ENCODE measurements at regions not wholly inside any gene's neighbourhood (a gene's known extent, or its start where the extent isn't known, plus 50 kb on each side); places are given as distances from the start of the nearest gene placed in this dataset.

DNA sequence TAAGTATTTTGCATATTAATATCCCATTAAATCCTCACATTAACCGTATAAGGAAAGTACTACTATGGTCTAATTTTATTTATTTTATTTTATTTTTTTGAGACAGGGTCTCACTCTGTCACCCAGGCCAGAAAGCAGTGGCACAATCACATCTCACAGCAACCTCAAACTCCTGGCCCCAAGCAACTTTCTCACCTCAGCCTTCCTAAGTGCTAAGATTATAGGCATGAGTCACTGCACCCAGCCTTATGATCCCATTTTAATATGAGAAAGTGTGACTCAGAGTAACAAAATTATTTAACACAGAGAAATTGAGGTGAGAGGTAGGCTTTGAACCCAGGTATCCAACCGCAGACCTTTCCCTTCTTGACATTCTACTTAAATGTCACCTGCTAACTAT is 330.0 kb upstream of the POU3F3 start:
- TF ChIP-seq CTCF (IDR thresholded peaks at IDR 0.05; ENCODE audit: low read depth, low read length, missing control alignments), result no peak
- DNase-seq (ENCODE audit: low read depth), result no peak
- in situ Hi-C loops (cut with HindIII; ENCODE audit: low sequenced_read_pairs), result no loop called here
- H3K4me3 ChIP-seq (ENCODE audit: low read depth, low read length), result no peak overlapping the region

GRCh38 chr2:104528101-104528500 is 325.8 kb upstream of the POU3F3 start:
- DNase-seq (ENCODE audit: low read depth), result no peak
- TF ChIP-seq CTCF (IDR thresholded peaks at IDR 0.05; ENCODE audit: low read depth, low read length, missing control alignments), result no peak
- in situ Hi-C loops (cut with HindIII; ENCODE audit: low sequenced_read_pairs), result no loop called here
- H3K4me3 ChIP-seq (ENCODE audit: low read depth, low read length), result no peak overlapping the region

DNA sequence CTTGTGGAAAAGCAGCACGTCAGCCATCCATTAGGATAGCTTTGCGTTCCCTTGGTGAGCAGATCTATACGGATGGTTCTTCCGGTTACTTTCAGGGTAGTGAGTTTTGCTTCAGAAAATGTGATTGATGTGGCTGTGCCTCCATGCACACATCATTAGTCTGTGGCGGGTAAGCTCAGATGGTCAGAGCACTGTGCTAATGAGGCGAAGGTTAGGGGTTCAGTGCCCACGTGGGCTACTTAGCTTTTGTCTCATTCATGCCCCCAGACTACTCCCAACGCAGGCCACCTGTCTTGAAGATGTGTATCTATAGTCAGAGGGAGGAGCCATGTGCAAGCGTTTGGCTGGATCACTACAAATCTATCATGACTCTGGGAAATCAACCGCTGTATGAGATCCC is 322.8 kb upstream of the POU3F3 start:
- no peak overlapping the region for H3K4me3 ChIP-seq (ENCODE audit: low read depth, low read length)
- no peak for DNase-seq (ENCODE audit: low read depth)
- in situ Hi-C loops (cut with HindIII; ENCODE audit: low sequenced_read_pairs), result no loop called here
- no peak for TF ChIP-seq CTCF (IDR thresholded peaks at IDR 0.05; ENCODE audit: low read depth, low read length, missing control alignments)

GRCh38 chr2:104537116-104537515 is 316.8 kb upstream of the POU3F3 start:
- H3K4me3 ChIP-seq (ENCODE audit: low read depth, low read length), result no peak overlapping the region
- no peak for TF ChIP-seq CTCF (IDR thresholded peaks at IDR 0.05; ENCODE audit: low read depth, low read length, missing control alignments)
- in situ Hi-C loops (cut with HindIII; ENCODE audit: low sequenced_read_pairs), result no loop called here
- DNase-seq (ENCODE audit: low read depth), result no peak

DNA sequence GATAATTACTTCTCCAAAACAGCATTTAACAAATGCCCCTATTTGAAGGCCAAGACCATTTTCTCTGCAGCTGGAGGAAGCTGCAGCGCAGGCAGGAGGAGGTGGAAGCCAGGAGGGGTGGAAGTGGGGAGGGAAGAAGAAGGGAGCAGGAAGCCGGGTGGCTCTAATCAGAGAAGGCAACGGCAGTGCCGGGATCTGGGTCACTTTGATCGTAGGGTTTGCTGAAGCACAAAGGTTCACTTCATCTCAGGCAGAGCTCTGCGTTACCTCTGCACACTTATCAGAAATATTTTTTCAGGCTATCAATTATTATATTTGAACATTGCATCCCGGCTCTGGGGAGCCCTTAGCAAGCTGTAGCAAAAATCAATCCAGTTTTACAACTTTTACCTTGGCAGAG is 315.8 kb upstream of the POU3F3 start:
- no peak for TF ChIP-seq CTCF (IDR thresholded peaks at IDR 0.05; ENCODE audit: low read depth, low read length, missing control alignments)
- no peak for DNase-seq (ENCODE audit: low read depth)
- H3K4me3 ChIP-seq (ENCODE audit: low read depth, low read length), result no peak overlapping the region
- in situ Hi-C loops (cut with HindIII; ENCODE audit: low sequenced_read_pairs), result no loop called here

GRCh38 chr2:104539649-104540048 is 314.3 kb upstream of the POU3F3 start:
- no peak for TF ChIP-seq CTCF (IDR thresholded peaks at IDR 0.05; ENCODE audit: low read depth, low read length, missing control alignments)
- no peak for DNase-seq (ENCODE audit: low read depth)
- no peak overlapping the region for H3K4me3 ChIP-seq (ENCODE audit: low read depth, low read length)
- in situ Hi-C loops (cut with HindIII; ENCODE audit: low sequenced_read_pairs), result no loop called here

DNA sequence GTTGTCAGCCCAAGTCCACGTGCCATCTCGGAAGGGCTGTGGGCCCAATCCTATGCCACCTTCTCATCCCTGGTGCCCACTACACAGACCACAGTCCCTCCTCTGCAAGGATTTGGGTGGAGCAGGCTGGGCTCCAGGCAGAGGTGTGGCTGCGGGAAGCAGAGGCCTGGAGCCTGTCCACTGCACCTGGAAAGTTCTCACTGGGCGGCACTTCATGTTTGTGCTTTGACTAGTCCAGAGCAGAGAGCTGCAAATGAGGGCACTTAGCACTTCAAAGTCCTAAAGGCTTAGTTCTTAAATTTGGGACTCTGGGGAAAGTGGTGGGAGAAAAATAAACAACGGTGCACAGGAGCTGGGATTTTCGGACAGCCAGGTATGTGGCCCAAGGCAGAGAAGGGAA is 308.9 kb upstream of the POU3F3 start:
- in situ Hi-C loops (cut with HindIII; ENCODE audit: low sequenced_read_pairs), result no loop called here
- TF ChIP-seq CTCF (IDR thresholded peaks at IDR 0.05; ENCODE audit: low read depth, low read length, missing control alignments), result no peak
- DNase-seq (ENCODE audit: low read depth), result no peak
- no peak overlapping the region for H3K4me3 ChIP-seq (ENCODE audit: low read depth, low read length)

Data from astrocyte of the cerebellum (primary cell).